ENCODE measurements at regions not wholly inside any gene's neighbourhood (a gene's known extent, or its start where the extent isn't known, plus 50 kb on each side); places are given as distances from the start of the nearest gene placed in this dataset.
"Not testable (repeated sequence)": the region's sequence is repeated elsewhere in the genome, so short reads cannot be mapped to it uniquely, and the experiment has no call there.

- DNase-seq: no peak
These were observed 667.4 kb downstream of the ROBO2 start for GRCh38 chr3:77707281-77707680.

GRCh38 chr3:77709155-77709554 lies 669.3 kb downstream of the ROBO2 start:
- DNase-seq: no peak

- DNase-seq: no peak
These were observed 678.4 kb downstream of the ROBO2 start for GRCh38 chr3:77718311-77718710.

- no peak for DNase-seq
These were observed 680.6 kb downstream of the ROBO2 start for GRCh38 chr3:77720460-77720971.

- no peak for DNase-seq
These were observed 686.6 kb downstream of the ROBO2 start for GRCh38 chr3:77726517-77726916.

- DNase-seq: no peak
These were observed 706.1 kb downstream of the ROBO2 start for GRCh38 chr3:77746048-77746447.

- DNase-seq: no peak
These were observed 707.0 kb downstream of the ROBO2 start for GRCh38 chr3:77746892-77747291.

- DNase-seq: not testable (repeated sequence)
These were observed 716.6 kb downstream of the ROBO2 start for GRCh38 chr3:77756397-77756975.

GRCh38 chr3:77772459-77772858 lies 732.6 kb downstream of the ROBO2 start:
- no peak for DNase-seq

GRCh38 chr3:77773084-77773483 lies 733.2 kb downstream of the ROBO2 start:
- no peak for DNase-seq

- DNase-seq: no peak
These were observed 740.5 kb downstream of the ROBO2 start for GRCh38 chr3:77780278-77780996.

GRCh38 chr3:77786216-77786615 lies 746.3 kb downstream of the ROBO2 start:
- DNase-seq: no peak

GRCh38 chr3:77795013-77795412 lies 755.1 kb downstream of the ROBO2 start:
- no peak for DNase-seq

GRCh38 chr3:77799278-77799677 lies 759.4 kb downstream of the ROBO2 start:
- no peak for DNase-seq

- DNase-seq: no peak
These were observed 761.0 kb downstream of the ROBO2 start for GRCh38 chr3:77800893-77801292.

GRCh38 chr3:77807312-77807711 lies 767.4 kb downstream of the ROBO2 start:
- no peak for DNase-seq

- DNase-seq: no peak
These were observed 774.9 kb downstream of the ROBO2 start for GRCh38 chr3:77814845-77815244.

- DNase-seq: no peak
These were observed 775.6 kb downstream of the ROBO2 start for GRCh38 chr3:77815467-77815866.

- no peak for DNase-seq
These were observed 776.5 kb downstream of the ROBO2 start for GRCh38 chr3:77816366-77816765.

GRCh38 chr3:77825001-77825827 lies 785.3 kb downstream of the ROBO2 start:
- DNase-seq: no peak

GRCh38 chr3:77835921-77836320 lies 796.0 kb downstream of the ROBO2 start:
- DNase-seq: no peak

- no peak for DNase-seq
These were observed 797.6 kb downstream of the ROBO2 start for GRCh38 chr3:77837456-77838025.

- no peak for DNase-seq
These were observed 819.3 kb downstream of the ROBO2 start for GRCh38 chr3:77859156-77859555.

All from C1 segment of cervical spinal cord (tissue), 14 donors.